GM12873 (cell line): ENCODE measurements at regions not wholly inside any gene's neighbourhood (a gene's known extent, or its start where the extent isn't known, plus 50 kb on each side); places are given as distances from the start of the nearest gene placed in this dataset.

ENCODE experiments used
- CTCF ChIP-seq: IDR thresholded peaks from 2 replicates; pipeline ENCODE4 v1.5.1; 2012; ENCODE audit warnings: low read depth, mild to moderate bottlenecking, moderate library complexity, low read length, control low read depth; ENCODE audit not compliant: insufficient read depth; ENCODE audit errors: missing control alignments

- no peak for TF ChIP-seq CTCF
Measured at GRCh38 chr13:54383604-54384003, 1355.0 kb downstream of the OLFM4 start.

GRCh38 chr13:54387625-54388024, 1359.0 kb downstream of the OLFM4 start:
- no peak for TF ChIP-seq CTCF

- TF ChIP-seq CTCF, result no peak
Measured at GRCh38 chr13:54390841-54391240, 1362.2 kb downstream of the OLFM4 start.

- TF ChIP-seq CTCF, result no peak
Measured at GRCh38 chr13:54394085-54394700, 1365.6 kb downstream of the OLFM4 start.

GRCh38 chr13:54394908-54395307, 1366.3 kb downstream of the OLFM4 start:
- TF ChIP-seq CTCF, result no peak

GRCh38 chr13:54402495-54402894, 1373.9 kb downstream of the OLFM4 start:
- no peak for TF ChIP-seq CTCF

- TF ChIP-seq CTCF, result no peak
Measured at GRCh38 chr13:54415753-54416366, 1387.2 kb downstream of the OLFM4 start.
